ENCODE measurements at regions not wholly inside any gene's neighbourhood (a gene's known extent, or its start where the extent isn't known, plus 50 kb on each side); places are given as distances from the start of the nearest gene placed in this dataset.

GRCh38 chr10:3524086-3524960, 260.7 kb downstream of the KLF6 start:
- H4K20me1 ChIP-seq (ENCODE audit: low read length) = no peaks in the 10 kb centered on the region
- ChIA-PET CTCF (no interaction called here), POLR2A (ENCODE audit: unreplicated experiment) (no interaction called here)
- ATAC-seq (no peak), DNase-seq (no peak)
- H3K27ac ChIP-seq (ENCODE audit: low read length) = peak overlapping the region; percentile 34
- no peak overlapping the region for H3K4me3 ChIP-seq (ENCODE audit: low read length)
- intact Hi-C loops (cut with micrococcal nuclease) = no loop called here
- H2AFZ ChIP-seq (ENCODE audit: low read length) = no peak overlapping the region
- no peaks in the 10 kb centered on the region for H3K9me2 ChIP-seq (replicated peaks; ENCODE audit: low read length)
- no TSS peak for BruUV-seq (replicated peaks)
- no peak overlapping the region for H3K4me2 ChIP-seq (ENCODE audit: low read length)
- no peaks in the 10 kb centered on the region for H3K9me3 ChIP-seq (ENCODE audit: low read length)
- H3K27me3 ChIP-seq (ENCODE audit: low read length) = no peaks in the 10 kb centered on the region
- no peak overlapping the region for H3K9ac ChIP-seq (ENCODE audit: low read length)
- H3K79me2 ChIP-seq (ENCODE audit: low read length) = no peaks in the 10 kb centered on the region
- H3K4me1 ChIP-seq (ENCODE audit: insufficient read depth, low read length) = peaks cover 19% of the 10 kb centered on the region
- H3F3A ChIP-seq (ENCODE audit: low read length, unreplicated experiment) = no peaks in the 10 kb centered on the region
- no peaks in the 10 kb centered on the region for H3K36me3 ChIP-seq (ENCODE audit: low read depth, low read length)
- no peak for TF ChIP-seq EZH2 (IDR thresholded peaks at IDR 0.05; ENCODE audit: low read length, unreplicated experiment)
- TF ChIP-seq EZH2phosphoT487 (IDR thresholded peaks at IDR 0.05; ENCODE audit: borderline replicate concordance, low read length) = no peak
- TF ChIP-seq CTCF (conservative IDR thresholded peaks at IDR 0.05; ENCODE audit: low read depth, low read length) = no peak

- BruUV-seq (replicated peaks) = no TSS peak
- DNase-seq = no peak
- no peak overlapping the region for H3K27ac ChIP-seq (ENCODE audit: low read length)
- no peak overlapping the region for H3K4me3 ChIP-seq (ENCODE audit: low read length)
- no peaks in the 10 kb centered on the region for H3K9me3 ChIP-seq (ENCODE audit: low read length)
- no peak for TF ChIP-seq EZH2phosphoT487 (IDR thresholded peaks at IDR 0.05; ENCODE audit: borderline replicate concordance, low read length)
- TF ChIP-seq EZH2 (IDR thresholded peaks at IDR 0.05; ENCODE audit: low read length, unreplicated experiment) = no peak
- no peak for TF ChIP-seq CTCF (conservative IDR thresholded peaks at IDR 0.05; ENCODE audit: low read depth, low read length)
- POLR2A ChIA-PET (ENCODE audit: unreplicated experiment) = no interaction called here
- ATAC-seq = no peak
- H3K4me1 ChIP-seq (ENCODE audit: insufficient read depth, low read length) = peaks cover 19% of the 10 kb centered on the region
- no peaks in the 10 kb centered on the region for H4K20me1 ChIP-seq (ENCODE audit: low read length)
- H3F3A ChIP-seq (ENCODE audit: low read length, unreplicated experiment) = no peaks in the 10 kb centered on the region
- no peak overlapping the region for H3K9ac ChIP-seq (ENCODE audit: low read length)
- intact Hi-C loops (cut with micrococcal nuclease) = no loop called here
- CTCF ChIA-PET = no interaction called here
- H3K27me3 ChIP-seq (ENCODE audit: low read length) = no peaks in the 10 kb centered on the region
- no peak overlapping the region for H2AFZ ChIP-seq (ENCODE audit: low read length)
- H3K4me2 ChIP-seq (ENCODE audit: low read length) = no peak overlapping the region
- H3K79me2 ChIP-seq (ENCODE audit: low read length) = no peaks in the 10 kb centered on the region
- H3K9me2 ChIP-seq (replicated peaks; ENCODE audit: low read length) = no peaks in the 10 kb centered on the region
- H3K36me3 ChIP-seq (ENCODE audit: low read depth, low read length) = no peaks in the 10 kb centered on the region
These were observed 261.5 kb downstream of the KLF6 start for GRCh38 chr10:3523309-3524050.

- Histone ChIP-seq H3K4me2 (ENCODE audit: low read length) (no peak overlapping the region), H3K27me3 (ENCODE audit: low read length) (no peaks in the 10 kb centered on the region), H3K4me1 (ENCODE audit: insufficient read depth, low read length) (no peaks in the 10 kb centered on the region), H3K27ac (ENCODE audit: low read length) (no peak overlapping the region), H4K20me1 (ENCODE audit: low read length) (no peaks in the 10 kb centered on the region), H3K36me3 (ENCODE audit: low read depth, low read length) (no peaks in the 10 kb centered on the region), H3K4me3 (ENCODE audit: low read length) (no peak overlapping the region), H3K9me3 (ENCODE audit: low read length) (no peaks in the 10 kb centered on the region), H3K79me2 (ENCODE audit: low read length) (no peaks in the 10 kb centered on the region), H2AFZ (ENCODE audit: low read length) (no peak overlapping the region), H3K9me2 (replicated peaks; ENCODE audit: low read length) (no peaks in the 10 kb centered on the region), H3K9ac (ENCODE audit: low read length) (no peak overlapping the region), H3F3A (ENCODE audit: low read length, unreplicated experiment) (no peaks in the 10 kb centered on the region)
- CTCF ChIA-PET = no interaction called here
- POLR2A ChIA-PET (ENCODE audit: unreplicated experiment) = no interaction called here
- no peak for TF ChIP-seq EZH2phosphoT487 (IDR thresholded peaks at IDR 0.05; ENCODE audit: borderline replicate concordance, low read length)
- ATAC-seq (no peak), DNase-seq (no peak)
- intact Hi-C loops (cut with micrococcal nuclease) = no loop called here
- BruUV-seq (replicated peaks) = no TSS peak
These were observed 268.1 kb downstream of the KLF6 start for GRCh38 chr10:3516923-3517255.

All from PC-3 (cell line).